A673 (cell line): ENCODE measurements at regions not wholly inside any gene's neighbourhood (a gene's known extent, or its start where the extent isn't known, plus 50 kb on each side); places are given as distances from the start of the nearest gene placed in this dataset.

Experiments used
- EZH2 ChIP-seq: fragments of 200-600 bp; sonication (generic); IDR thresholded peaks from 2 replicates; pipeline ENCODE4 v1.6.1; 2017; ENCODE audit warnings: borderline replicate concordance, low read depth, mild to moderate bottlenecking, mixed read lengths, antibody characterized with exemption, low read length; ENCODE audit not compliant: poor library complexity, severe bottlenecking
- TF ChIP-seq, protein P1 (sequence below): fragments of 300-800, 200-600 bp; sonication (generic); conservative IDR thresholded peaks from 2 replicates; pipeline ENCODE4 v1.5.1; 2017; ENCODE audit warnings: low read depth, mild to moderate bottlenecking, antibody characterized with exemption, low read length, moderate library complexity, mixed read lengths

DNA sequence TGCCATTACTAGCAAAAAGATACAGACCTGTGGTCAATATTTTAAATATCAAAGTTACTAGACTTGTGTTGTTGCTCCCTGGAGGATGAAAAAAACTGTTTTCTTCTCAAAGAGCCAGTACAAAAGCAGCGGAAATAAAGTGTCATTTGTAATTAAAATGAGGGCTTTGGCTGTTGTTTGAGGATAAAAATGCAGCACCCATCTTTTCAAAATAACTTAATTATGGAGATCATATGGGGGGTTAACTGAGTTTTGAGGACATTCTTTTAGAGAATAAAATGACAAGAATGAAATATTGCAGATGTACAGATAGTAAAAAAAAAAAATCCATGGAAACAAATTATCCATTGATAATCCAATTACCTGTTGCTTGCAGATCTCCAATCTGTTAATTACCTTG lies 1484.4 kb downstream of the LRRC4C start:
- TF ChIP-seq, protein P1, sequence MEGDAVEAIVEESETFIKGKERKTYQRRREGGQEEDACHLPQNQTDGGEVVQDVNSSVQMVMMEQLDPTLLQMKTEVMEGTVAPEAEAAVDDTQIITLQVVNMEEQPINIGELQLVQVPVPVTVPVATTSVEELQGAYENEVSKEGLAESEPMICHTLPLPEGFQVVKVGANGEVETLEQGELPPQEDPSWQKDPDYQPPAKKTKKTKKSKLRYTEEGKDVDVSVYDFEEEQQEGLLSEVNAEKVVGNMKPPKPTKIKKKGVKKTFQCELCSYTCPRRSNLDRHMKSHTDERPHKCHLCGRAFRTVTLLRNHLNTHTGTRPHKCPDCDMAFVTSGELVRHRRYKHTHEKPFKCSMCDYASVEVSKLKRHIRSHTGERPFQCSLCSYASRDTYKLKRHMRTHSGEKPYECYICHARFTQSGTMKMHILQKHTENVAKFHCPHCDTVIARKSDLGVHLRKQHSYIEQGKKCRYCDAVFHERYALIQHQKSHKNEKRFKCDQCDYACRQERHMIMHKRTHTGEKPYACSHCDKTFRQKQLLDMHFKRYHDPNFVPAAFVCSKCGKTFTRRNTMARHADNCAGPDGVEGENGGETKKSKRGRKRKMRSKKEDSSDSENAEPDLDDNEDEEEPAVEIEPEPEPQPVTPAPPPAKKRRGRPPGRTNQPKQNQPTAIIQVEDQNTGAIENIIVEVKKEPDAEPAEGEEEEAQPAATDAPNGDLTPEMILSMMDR = no peak
- no peak for TF ChIP-seq EZH2
